ENCODE measurements at regions not wholly inside any gene's neighbourhood (a gene's known extent, or its start where the extent isn't known, plus 50 kb on each side); places are given as distances from the start of the nearest gene placed in this dataset.
"Not testable (repeated sequence)": the region's sequence is repeated elsewhere in the genome, so short reads cannot be mapped to it uniquely, and the experiment has no call there.

- ChIA-PET CTCF (interaction anchor here (0.7 to 1.3 kb wide), 3 partner anchors 23 to 186 kb away, joined by 3 to 5 read pairs (median 3); no protein-coding TSS in a partner anchor), POLR2A (interaction anchor here (0.7 kb wide), 1 partner anchor 16 kb away, joined by 5 read pairs; no protein-coding TSS in a partner anchor)
Measured at GRCh38 chr12:119931402-119931801, 54.3 kb upstream of the CIT start.

- ChIA-PET CTCF (no interaction called here), POLR2A (no interaction called here)
Measured at GRCh38 chr12:119932921-119933320, 55.8 kb upstream of the CIT start.

DNA sequence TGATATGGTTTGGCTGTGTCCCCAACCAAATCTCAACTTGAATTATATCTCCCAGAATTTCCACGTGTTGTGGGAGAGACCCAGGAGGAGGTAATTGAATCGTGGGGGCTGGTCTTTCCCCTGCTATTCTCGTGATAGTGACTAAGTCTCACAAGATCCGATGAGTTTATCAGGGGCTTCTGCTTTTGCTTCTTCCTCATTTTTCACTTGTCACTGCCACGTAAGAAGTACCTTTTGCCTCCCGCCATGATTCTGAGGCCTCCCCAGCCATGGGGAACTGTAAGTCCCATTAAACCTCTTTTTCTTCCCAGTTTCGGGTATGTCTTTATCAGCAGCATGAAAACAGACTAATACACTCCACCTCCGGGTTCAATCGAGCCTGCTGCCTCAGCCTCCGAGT lies 54.3 kb upstream of the BICDL1 start:
- POLR2A ChIA-PET, CTCF ChIA-PET: not testable (repeated sequence)

- POLR2A ChIA-PET = no interaction called here
- CTCF ChIA-PET = no interaction called here
Measured at GRCh38 chr12:119936705-119937311, 52.2 kb upstream of the BICDL1 start.

DNA sequence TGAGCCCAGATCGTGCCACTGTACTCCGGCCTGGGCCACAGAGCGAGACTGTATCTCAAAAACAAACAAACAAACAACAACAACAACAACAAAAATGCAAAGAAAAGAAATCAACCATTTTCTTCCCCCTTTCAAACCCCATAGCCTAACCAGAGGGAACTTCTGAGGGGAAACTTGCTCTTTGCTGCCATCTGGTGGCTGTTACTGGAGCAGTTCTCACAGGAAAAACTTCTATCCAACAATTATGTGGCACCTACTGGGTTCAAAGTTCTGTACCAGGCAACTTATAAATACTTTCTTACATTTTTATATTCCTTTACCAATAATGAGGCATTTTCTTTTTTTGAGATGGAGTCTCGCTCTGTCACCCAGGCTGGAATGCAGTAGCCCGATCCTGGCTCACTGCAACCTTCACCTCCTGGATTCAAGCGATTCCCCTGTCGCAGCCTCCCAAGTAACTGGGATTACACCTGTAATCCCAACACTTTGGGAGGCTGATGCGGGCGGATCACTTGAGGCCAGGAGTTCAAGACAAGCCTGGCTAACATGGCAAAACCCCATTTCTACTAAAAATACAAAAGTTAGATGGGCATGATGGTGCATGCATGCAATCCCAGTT lies 50.9 kb upstream of the BICDL1 start:
- ChIA-PET POLR2A (no interaction called here), CTCF (interaction anchor here (0.6 to 1.1 kb wide), 3 partner anchors 26 to 149 kb away, joined by 3 read pairs; no protein-coding TSS in a partner anchor)

All from activated CD8-positive, alpha-beta memory T cell treated with anti-CD3 and anti-CD28 coated beads for 36 hours (primary cell).